Activated CD8-positive, alpha-beta memory T cell treated with anti-CD3 and anti-CD28 coated beads, Interleukin-2, amount 10 ng/mL, durations not matched to agents 7 days and 5 days (primary cell): ENCODE measurements at regions not wholly inside any gene's neighbourhood (a gene's known extent, or its start where the extent isn't known, plus 50 kb on each side); places are given as distances from the start of the nearest gene placed in this dataset.
"Not testable (repeated sequence)": the region's sequence is repeated elsewhere in the genome, so short reads cannot be mapped to it uniquely, and the experiment has no call there.

Experiments
- ATAC-seq: fragments of 150-1000 bp; cut with Tn5 transposase; one replicate; pipeline ENCODE4 v1.10.0; 2021; ENCODE audit warnings: moderate library complexity
- CTCF ChIA-PET: fragments of 350-600 bp; sonication (Branson Sonifier 250); formaldehyde crosslinking; loops from one replicate; lab custom pipeline; 2021; ENCODE audit warnings: antibody characterized with exemption; lab: Charles Lee
- DNase-seq: peaks from one replicate; pipeline ENCODE4 v3.0.0-alpha.2; 2020
- H3K27ac Mint-ChIP-seq: one replicate; pipeline ENCODE4 v1.8.0; 2021; ENCODE audit warnings: mild to moderate bottlenecking, mixed read lengths
- H3K27me3 Mint-ChIP-seq: one replicate; pipeline ENCODE4 v1.8.0; 2021; ENCODE audit warnings: mixed read lengths
- H3K36me3 Mint-ChIP-seq: one replicate; pipeline ENCODE4 v1.8.0; 2021; ENCODE audit warnings: mild to moderate bottlenecking, mixed read lengths
- H3K4me1 Mint-ChIP-seq: one replicate; pipeline ENCODE4 v1.8.0; 2021; ENCODE audit warnings: mixed read lengths
- H3K4me3 Mint-ChIP-seq: one replicate; pipeline ENCODE4 v1.8.0; 2021; ENCODE audit warnings: mild to moderate bottlenecking, moderate library complexity, mixed read lengths
- H3K9me3 Mint-ChIP-seq: one replicate; pipeline ENCODE4 v1.8.0; 2022; ENCODE audit warnings: low read depth, mixed read lengths

DNA sequence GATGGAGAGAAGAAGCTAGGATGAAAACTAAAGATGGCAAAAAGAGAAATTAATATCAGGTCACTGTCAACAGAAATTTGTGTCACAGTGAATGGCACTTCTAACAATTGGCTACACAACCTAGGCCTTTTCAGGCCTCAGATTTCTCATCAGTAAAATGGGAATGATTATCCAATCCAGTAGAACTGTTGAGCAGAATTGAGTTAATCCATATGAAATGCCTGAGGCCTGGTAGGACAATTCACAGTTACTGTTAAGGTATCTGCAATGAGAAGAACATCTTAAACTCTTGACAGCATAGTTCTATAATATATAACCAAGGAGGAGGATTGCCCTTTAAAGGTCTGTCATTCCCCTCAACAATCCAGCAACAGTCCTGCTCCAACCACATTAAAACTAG lies 217.9 kb upstream of the ZNF217 start:
- H3K27ac Mint-ChIP-seq = no peak overlapping the region

DNA sequence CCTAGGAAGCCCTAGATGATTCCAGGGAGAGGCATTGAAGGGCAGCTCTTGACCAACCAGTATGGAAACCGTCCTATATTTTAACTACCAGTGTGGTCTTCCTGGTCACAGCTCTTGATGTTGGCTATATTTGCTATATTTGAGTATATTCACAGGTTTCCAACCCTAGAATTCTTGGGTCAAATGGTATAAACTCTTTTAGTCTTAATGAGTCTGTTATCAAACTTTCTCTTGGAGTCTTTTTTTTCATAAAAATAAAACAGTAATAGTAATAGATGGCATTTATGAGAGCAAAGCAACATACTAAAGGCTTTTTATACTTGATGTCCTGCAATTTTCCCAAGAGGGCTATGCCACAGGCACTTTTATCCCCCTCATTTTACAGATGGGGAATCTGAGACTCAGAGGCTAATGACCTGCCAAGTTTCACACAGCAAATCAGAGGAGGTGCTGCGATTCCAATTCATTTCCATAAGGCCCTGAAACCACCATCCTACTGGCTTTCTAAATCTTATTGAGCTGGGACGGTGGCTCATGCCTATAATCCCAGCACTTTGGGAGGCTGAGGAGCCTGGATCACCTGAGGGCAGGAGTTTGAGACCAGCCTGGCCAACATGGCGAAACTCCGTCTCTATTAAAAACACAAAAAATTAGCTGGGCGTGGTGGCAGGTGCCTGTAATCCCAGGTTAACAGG lies 217.2 kb upstream of the ZNF217 start:
- Mint-ChIP-seq H3K9me3 (no peaks in the 10 kb centered on the region), H3K27me3 (no peaks in the 10 kb centered on the region), H3K4me1 (peaks cover 21% of the 10 kb centered on the region), H3K36me3 (no peaks in the 10 kb centered on the region), H3K4me3 (no peak overlapping the region), H3K27ac (no peak overlapping the region)
- no peak for DNase-seq
- no peak for ATAC-seq
- CTCF ChIA-PET = interaction anchor here (0.9 kb wide), 1 partner anchor 105 kb away, joined by 3 read pairs; no protein-coding TSS in a partner anchor

More for the DNA sequence above, 217.9 kb upstream of the ZNF217 start:
- CTCF ChIA-PET = interaction anchor here (0.9 kb wide), 1 partner anchor 104 kb away, joined by 3 read pairs; no protein-coding TSS in a partner anchor
- Mint-ChIP-seq H3K4me1 (peaks cover 25% of the 10 kb centered on the region), H3K36me3 (no peaks in the 10 kb centered on the region), H3K9me3 (no peaks in the 10 kb centered on the region), H3K27me3 (no peaks in the 10 kb centered on the region), H3K4me3 (no peak overlapping the region)
- DNase-seq (no peak), ATAC-seq (no peak)

DNA sequence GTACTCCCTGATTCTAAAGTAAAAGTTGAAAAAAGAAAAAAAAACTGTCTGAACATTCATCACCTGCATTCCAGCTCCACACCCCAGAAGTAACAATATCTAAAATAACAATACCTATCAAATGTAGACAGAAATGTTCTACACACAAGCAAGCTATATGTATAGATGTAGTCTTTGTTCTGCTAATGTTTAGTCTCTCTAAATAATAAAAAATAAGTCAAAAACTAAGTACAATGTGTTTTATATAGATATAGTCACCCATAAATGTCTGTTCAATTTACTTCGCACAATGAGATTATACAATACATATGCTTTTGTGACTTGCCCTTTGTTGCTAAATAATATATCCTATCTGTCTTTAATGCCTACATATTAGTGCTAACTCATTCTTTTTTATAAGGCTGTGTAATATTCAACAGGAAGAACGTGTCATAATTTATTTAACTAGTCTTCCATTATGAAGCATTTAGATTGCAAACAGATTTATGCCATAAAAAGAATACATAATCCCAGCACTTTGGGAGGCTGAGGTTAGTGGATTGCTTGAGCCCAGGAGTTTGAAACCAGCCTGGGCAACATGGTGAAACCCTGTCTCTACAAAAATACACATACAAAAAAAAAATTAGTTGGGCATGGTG lies 216.2 kb upstream of the ZNF217 start:
- no peak for ATAC-seq
- H3K36me3 Mint-ChIP-seq = no peaks in the 10 kb centered on the region
- CTCF ChIA-PET = interaction anchor here (1.4 kb wide), 1 partner anchor 55 kb away, joined by 3 read pairs; no protein-coding TSS in a partner anchor
- H3K4me1 Mint-ChIP-seq = peaks cover 11% of the 10 kb centered on the region
- no peaks in the 10 kb centered on the region for H3K9me3 Mint-ChIP-seq
- no peaks in the 10 kb centered on the region for H3K27me3 Mint-ChIP-seq
- DNase-seq = no peak
- H3K27ac Mint-ChIP-seq = no peak overlapping the region
- H3K4me3 Mint-ChIP-seq = no peak overlapping the region

- Mint-ChIP-seq H3K4me3 (no peak overlapping the region), H3K27me3 (no peaks in the 10 kb centered on the region), H3K27ac (no peak overlapping the region), H3K9me3 (no peaks in the 10 kb centered on the region), H3K36me3 (no peaks in the 10 kb centered on the region), H3K4me1 (peaks cover 6% of the 10 kb centered on the region)
- DNase-seq = no peak
- ATAC-seq = no peak
- CTCF ChIA-PET = interaction anchor here (0.9 to 1.4 kb wide), 2 partner anchors 16 to 55 kb away, joined by 3 read pairs; no protein-coding TSS in a partner anchor
These were observed 215.6 kb upstream of the ZNF217 start for GRCh38 chr20:53809217-53809616.

DNA sequence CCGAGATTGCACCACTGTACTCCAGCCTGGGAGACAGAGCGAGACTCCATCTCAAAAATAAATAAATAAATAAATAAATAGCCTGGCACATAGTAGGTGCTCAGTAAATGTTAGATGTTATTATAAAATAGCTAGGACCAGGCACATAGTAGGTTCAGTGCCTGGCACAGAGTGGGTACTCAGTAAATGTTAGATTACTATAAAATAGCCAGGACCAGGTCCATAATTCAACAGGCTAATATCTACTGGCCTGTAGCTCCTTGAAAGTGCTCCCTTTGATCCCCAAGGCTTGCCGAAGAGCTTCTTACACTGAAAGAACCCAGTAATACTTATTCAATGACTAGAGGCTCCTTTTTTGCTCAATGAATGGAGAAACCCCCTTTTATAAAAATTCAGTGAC lies 215.1 kb upstream of the ZNF217 start:
- Mint-ChIP-seq H3K36me3 (no peaks in the 10 kb centered on the region), H3K27me3 (no peaks in the 10 kb centered on the region), H3K27ac (no peak overlapping the region), H3K9me3 (no peaks in the 10 kb centered on the region), H3K4me1 (peaks cover 1% of the 10 kb centered on the region), H3K4me3 (no peak overlapping the region)
- ATAC-seq (no peak), DNase-seq (no peak)
- CTCF ChIA-PET = interaction anchor here (0.9 to 1.4 kb wide), 2 partner anchors 17 to 54 kb away, joined by 3 read pairs; no protein-coding TSS in a partner anchor

DNA sequence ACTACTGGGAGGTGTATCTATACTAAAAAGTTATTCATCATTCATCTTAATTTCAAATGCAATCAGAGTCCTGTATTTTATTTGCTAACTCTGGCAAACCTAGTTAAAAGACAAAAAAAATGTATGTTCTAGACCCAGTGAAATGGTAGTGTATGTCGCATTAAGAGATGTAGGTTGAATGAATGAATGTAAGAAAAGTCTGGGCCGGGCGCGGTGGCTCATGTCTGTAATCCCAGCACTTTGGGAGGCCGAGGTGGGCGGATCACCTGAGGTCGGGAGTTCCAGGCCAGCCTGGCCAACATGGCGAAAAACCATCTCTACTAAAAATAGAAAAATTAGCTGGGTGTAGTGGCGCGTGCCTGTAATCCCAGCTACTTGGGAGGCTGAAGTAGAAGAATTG lies 214.7 kb upstream of the ZNF217 start:
- not testable (repeated sequence) for H3K27me3 Mint-ChIP-seq, H3K9me3 Mint-ChIP-seq, H3K4me3 Mint-ChIP-seq, H3K27ac Mint-ChIP-seq, ATAC-seq, H3K4me1 Mint-ChIP-seq, DNase-seq, H3K36me3 Mint-ChIP-seq
- CTCF ChIA-PET = interaction anchor here (0.9 to 1.4 kb wide), 2 partner anchors 17 to 54 kb away, joined by 3 read pairs; no protein-coding TSS in a partner anchor

DNA sequence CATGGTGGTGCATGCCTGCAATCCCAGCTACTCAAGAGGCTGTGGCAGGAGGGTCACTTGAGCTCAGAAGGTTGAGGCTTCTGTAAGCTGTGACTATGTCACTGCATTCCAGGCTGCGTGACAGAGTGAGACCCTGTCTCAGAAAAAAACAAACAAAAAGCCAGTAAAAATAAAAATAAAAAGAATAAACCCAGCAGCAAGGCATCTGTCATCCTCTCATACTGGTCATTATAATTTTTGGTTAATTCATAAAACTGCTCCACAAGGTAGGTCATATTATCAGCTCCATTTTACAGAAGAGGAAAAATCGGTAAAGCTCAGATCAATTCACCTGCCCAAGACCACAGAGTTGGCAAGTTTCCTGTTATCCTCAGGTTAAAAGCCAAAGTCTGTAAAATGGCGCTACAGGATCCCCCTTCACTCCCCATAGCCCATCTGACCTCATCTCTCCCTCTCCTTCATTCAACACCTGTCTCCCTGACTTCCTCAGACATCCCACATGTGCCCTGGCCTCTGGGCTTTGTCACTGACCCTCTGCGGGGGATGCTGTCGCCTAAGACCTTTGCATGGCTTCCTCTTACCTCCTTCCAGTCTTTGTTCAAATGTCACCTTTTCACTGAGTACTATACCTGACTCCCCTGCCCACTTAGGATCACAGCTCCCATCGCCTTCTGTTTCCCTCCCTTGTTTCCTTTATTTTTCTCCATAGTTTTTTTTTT lies 213.2 kb upstream of the ZNF217 start:
- Mint-ChIP-seq H3K4me3 (no peak overlapping the region), H3K27me3 (no peaks in the 10 kb centered on the region), H3K9me3 (no peaks in the 10 kb centered on the region), H3K4me1 (no peaks in the 10 kb centered on the region), H3K36me3 (no peaks in the 10 kb centered on the region), H3K27ac (no peak overlapping the region)
- CTCF ChIA-PET = no interaction called here
- ATAC-seq = no peak
- no peak for DNase-seq

- CTCF ChIA-PET = no interaction called here
- Mint-ChIP-seq H3K36me3 (no peaks in the 10 kb centered on the region), H3K4me3 (no peak overlapping the region), H3K27me3 (no peaks in the 10 kb centered on the region), H3K9me3 (no peaks in the 10 kb centered on the region), H3K27ac (no peak overlapping the region), H3K4me1 (no peaks in the 10 kb centered on the region)
- no peak for ATAC-seq
- no peak for DNase-seq
These were observed 212.3 kb upstream of the ZNF217 start for GRCh38 chr20:53805895-53806384.

DNA sequence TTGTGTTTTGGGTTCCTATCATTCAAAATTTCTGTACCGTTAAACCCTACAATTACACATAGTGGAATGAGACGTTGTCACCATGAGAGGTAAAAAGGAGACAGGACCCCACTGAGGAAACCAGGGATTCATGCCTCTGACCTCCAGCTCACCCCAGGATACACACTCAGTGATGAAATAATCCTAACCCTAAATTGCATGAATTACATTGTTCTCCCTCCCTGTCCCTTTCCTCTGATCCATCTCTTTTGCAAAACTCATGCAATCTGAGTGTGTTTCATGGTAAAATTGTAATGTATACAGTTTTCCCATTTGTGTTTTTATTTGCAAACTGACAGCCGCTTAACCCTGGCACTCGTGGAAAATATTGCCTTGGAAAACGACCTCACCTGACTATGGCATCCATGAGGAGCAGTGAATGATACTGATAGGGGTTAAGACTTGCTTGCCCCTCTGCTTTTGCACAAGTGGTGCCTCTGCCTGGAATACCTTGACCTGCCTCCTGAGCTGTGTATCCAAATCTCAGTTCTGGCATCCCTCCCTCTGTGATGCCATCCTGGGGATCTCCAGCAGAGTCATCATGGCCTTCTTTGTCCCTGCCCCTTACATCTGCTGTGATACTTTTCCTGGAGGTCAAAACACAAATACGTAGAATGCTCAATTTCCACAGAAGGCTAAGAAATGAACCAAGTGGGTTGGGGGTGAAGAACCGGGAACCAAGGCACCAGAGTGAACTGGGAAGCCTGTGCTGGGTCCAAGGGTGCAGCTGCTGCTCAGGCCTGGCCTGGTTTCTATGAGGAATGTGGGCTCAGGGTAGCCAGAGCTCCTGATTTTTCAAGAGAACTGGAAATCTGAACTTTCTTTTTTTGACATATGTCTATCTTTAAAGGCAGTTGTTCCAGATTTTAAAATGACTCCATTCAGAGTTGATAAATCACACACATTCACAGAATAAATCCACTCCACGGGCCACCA lies 211.6 kb upstream of the ZNF217 start:
- no peak for DNase-seq
- CTCF ChIA-PET = no interaction called here
- H3K27me3 Mint-ChIP-seq = no peaks in the 10 kb centered on the region

GRCh38 chr20:53804308-53804707 lies 210.7 kb upstream of the ZNF217 start:
- not testable (repeated sequence) for H3K27me3 Mint-ChIP-seq

More for the DNA sequence above, 211.6 kb upstream of the ZNF217 start:
- H3K9me3 Mint-ChIP-seq = no peaks in the 10 kb centered on the region
- no peaks in the 10 kb centered on the region for H3K4me1 Mint-ChIP-seq
- no peaks in the 10 kb centered on the region for H3K36me3 Mint-ChIP-seq
- no peak overlapping the region for H3K4me3 Mint-ChIP-seq
- no peak overlapping the region for H3K27ac Mint-ChIP-seq
- no peak for ATAC-seq

GRCh38 chr20:53803492-53804155 lies 210.0 kb upstream of the ZNF217 start:
- Mint-ChIP-seq H3K27me3 (no peaks in the 10 kb centered on the region), H3K4me3 (no peak overlapping the region), H3K4me1 (no peaks in the 10 kb centered on the region), H3K9me3 (no peaks in the 10 kb centered on the region), H3K36me3 (no peaks in the 10 kb centered on the region), H3K27ac (no peak overlapping the region)
- DNase-seq (no peak), ATAC-seq (no peak)
- CTCF ChIA-PET = no interaction called here

More at GRCh38 chr20:53804308-53804707, 210.7 kb upstream of the ZNF217 start:
- H3K36me3 Mint-ChIP-seq, H3K9me3 Mint-ChIP-seq, H3K27ac Mint-ChIP-seq, H3K4me3 Mint-ChIP-seq, ATAC-seq, DNase-seq, CTCF ChIA-PET, H3K4me1 Mint-ChIP-seq: not testable (repeated sequence)
